GM10266 (cell line): ENCODE measurements at regions not wholly inside any gene's neighbourhood (a gene's known extent, or its start where the extent isn't known, plus 50 kb on each side); places are given as distances from the start of the nearest gene placed in this dataset.

Experiments
- DNase-seq: peaks from one replicate; pipeline ENCODE4 v3.0.0; 2012; ENCODE audit errors: extremely low spot score
- CTCF ChIP-seq: IDR thresholded peaks from 2 replicates; pipeline ENCODE4 v1.5.1; 2012; ENCODE audit warnings: mild to moderate bottlenecking, low read depth; ENCODE audit not compliant: control insufficient read depth, insufficient read depth; ENCODE audit errors: missing control alignments

- TF ChIP-seq CTCF: no peak
- no peak for DNase-seq
These were observed 488.5 kb downstream of the MDFIC start for GRCh38 chr7:115410434-115410820.

DNA sequence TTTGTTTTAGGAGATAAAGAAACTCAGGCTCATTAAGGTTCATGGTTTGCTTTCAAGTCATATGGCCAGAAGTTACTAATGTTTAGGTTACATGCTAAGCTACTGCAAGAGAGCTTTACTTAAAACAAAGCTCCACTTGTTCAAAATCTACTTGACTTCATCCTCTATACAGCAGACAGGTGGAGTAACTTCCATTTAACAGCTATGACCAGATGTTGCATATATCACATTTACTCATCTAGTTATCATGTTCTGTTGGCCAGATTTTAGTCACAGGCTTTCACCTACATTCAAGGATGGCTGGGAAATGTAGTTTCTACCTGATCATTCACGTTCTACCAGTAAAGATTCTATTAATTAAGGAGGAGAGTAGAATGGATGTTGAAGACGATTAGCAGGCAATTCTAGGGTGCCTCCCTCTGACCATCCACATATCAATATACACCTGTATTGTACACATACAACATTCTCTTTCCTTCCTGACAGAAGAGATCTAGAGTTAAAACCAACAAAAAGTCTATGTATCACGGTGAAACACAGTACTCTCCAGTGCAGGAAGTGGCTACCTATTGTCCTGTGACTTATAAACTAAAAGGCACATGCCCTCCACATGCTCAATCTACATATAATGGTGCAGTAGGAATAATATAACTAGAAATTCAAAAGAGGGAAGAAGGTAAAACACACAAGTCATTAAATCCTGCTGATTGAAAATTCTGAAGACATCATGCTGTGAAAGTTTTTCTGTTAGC, 488.0 kb downstream of the MDFIC start:
- no peak for DNase-seq
- no peak for TF ChIP-seq CTCF

- no peak for DNase-seq
These were observed 484.3 kb downstream of the MDFIC start for GRCh38 chr7:115406219-115406618.

DNA sequence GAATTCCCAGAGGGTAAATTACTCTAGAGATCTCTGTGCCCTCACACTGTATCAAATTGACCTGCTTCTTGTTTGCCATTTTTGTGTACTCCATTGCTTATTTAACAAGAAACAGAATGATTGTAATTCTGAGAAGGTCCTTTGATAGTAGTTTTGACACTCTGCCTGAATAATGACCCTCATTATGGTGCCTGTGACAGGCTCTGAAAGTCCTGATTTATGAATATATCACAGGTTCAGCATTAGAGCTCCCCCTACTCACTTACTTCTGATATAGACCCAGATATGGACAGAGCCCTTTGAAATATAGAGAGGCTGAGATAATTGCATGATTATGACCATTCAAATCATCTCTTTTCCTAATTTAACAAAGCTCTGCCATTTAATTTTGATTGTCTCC, 465.2 kb downstream of the MDFIC start:
- no peak for TF ChIP-seq CTCF
- DNase-seq: no peak

More at GRCh38 chr7:115406219-115406618, 484.3 kb downstream of the MDFIC start:
- no peak for TF ChIP-seq CTCF

DNA sequence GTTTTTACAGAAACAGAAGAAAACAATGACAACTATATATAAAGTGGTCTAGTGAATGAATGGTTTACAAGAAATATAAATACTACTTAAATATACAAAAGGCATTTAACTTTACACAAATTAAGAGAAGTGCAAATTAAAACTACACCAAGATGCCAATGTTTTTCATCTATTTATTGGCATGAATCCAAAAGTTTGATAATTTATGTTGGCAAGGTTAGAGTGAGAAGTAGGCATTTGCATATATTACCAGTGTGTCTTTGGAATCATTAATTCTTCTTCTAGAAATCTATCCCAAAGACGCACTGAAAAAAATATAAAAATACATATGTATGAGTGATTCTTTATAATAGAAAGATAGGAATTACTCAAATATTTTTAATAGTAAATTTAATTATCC, 457.4 kb downstream of the MDFIC start:
- TF ChIP-seq CTCF: no peak
- DNase-seq: no peak

DNA sequence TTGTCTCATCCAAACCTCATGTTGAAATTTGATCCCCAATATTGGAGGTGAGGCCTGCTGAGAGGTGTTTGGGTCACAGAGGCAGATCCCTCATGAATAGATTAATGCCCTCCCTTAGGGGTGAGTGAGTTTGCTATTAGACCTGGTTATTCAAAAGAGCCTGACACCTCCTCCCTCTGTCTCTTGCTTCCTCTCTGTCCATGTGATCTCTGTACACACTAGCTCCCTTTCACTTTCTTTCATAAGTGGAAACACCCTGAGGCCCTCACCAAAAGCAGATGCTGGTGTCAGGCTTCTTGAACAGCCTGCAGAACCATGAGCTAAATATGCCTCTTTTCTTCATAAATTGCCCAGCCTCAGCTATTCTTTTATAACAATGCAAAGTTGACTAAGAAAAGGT, 447.1 kb downstream of the MDFIC start:
- TF ChIP-seq CTCF: no peak
- no peak for DNase-seq

- no peak for TF ChIP-seq CTCF
- DNase-seq: no peak
These were observed 442.0 kb downstream of the MDFIC start for GRCh38 chr7:115363916-115364315.
